ENCODE measurements at regions not wholly inside any gene's neighbourhood (a gene's known extent, or its start where the extent isn't known, plus 50 kb on each side); places are given as distances from the start of the nearest gene placed in this dataset.
"Not testable (repeated sequence)": the region's sequence is repeated elsewhere in the genome, so short reads cannot be mapped to it uniquely, and the experiment has no call there.

DNA sequence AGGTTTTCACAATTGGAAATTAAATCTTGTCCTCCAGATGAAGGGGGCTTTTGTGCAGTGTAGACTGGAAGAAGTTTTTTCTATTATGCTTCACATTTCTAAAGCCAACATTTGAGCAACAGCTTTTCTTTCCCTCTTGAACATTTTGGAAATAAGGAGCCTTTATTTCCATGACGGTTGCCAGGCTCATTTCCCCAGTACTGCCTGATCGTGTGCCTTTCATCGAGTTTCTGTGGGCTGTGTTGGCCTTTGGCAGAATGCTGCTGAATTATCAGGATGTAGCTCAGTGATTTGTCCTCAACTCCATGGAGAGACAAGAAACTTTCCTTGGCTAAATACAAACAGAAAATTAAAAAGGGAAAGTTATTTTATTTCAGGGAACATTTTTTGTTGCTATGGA lies 314.8 kb upstream of the LRRC3B start:
- no peaks in the 10 kb centered on the region for H3K4me1 ChIP-seq
- peaks cover 0 to 8% (median 0%) of the 10 kb centered on the region in 4 donors for H3K9me3 ChIP-seq
- no peaks in the 10 kb centered on the region for H3K27me3 ChIP-seq
- H3K36me3 ChIP-seq: no peaks in the 10 kb centered on the region
- no peak overlapping the region for H3K27ac ChIP-seq
- no peak for DNase-seq
- H3K4me3 ChIP-seq: no peak overlapping the region
- TF ChIP-seq, protein P1, sequence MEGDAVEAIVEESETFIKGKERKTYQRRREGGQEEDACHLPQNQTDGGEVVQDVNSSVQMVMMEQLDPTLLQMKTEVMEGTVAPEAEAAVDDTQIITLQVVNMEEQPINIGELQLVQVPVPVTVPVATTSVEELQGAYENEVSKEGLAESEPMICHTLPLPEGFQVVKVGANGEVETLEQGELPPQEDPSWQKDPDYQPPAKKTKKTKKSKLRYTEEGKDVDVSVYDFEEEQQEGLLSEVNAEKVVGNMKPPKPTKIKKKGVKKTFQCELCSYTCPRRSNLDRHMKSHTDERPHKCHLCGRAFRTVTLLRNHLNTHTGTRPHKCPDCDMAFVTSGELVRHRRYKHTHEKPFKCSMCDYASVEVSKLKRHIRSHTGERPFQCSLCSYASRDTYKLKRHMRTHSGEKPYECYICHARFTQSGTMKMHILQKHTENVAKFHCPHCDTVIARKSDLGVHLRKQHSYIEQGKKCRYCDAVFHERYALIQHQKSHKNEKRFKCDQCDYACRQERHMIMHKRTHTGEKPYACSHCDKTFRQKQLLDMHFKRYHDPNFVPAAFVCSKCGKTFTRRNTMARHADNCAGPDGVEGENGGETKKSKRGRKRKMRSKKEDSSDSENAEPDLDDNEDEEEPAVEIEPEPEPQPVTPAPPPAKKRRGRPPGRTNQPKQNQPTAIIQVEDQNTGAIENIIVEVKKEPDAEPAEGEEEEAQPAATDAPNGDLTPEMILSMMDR (IDR thresholded peaks at IDR 0.05): no peak
- TF ChIP-seq POLR2A (IDR thresholded peaks at IDR 0.05): no peak

DNA sequence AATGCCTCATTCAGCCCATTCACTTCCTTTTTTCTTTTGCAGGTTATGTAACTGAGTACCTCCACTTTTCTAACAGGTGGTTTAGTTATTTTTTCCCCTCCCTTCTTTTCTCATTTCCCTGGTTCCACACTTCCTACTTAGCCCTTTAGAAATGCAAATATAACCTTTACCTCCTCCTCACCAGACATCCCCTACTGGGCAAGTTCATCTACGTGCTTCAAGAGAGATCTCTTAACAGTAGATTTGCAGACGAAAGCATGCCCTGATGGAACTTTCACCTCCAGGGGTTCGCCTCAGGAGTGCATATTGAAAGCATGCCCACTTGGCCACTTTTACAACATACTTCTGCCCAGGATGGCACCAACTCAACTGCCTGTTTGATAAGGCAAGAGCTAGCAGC lies 314.1 kb upstream of the LRRC3B start:
- no peak for DNase-seq
- Histone ChIP-seq H3K4me1 (no peaks in the 10 kb centered on the region), H3K9me3 (peaks cover 0 to 8% (median 0%) of the 10 kb centered on the region in 4 donors), H3K4me3 (no peak overlapping the region), H3K36me3 (no peaks in the 10 kb centered on the region), H3K27me3 (no peaks in the 10 kb centered on the region), H3K27ac (no peak overlapping the region)
- TF ChIP-seq, protein P1 (IDR thresholded peaks at IDR 0.05): no peak
- TF ChIP-seq POLR2A (IDR thresholded peaks at IDR 0.05): no peak

GRCh38 chr3:26309536-26309935 lies 313.0 kb upstream of the LRRC3B start:
- not testable (repeated sequence) for H3K4me3 ChIP-seq, H3K9me3 ChIP-seq, H3K4me1 ChIP-seq, DNase-seq, H3K27ac ChIP-seq, H3K36me3 ChIP-seq, H3K27me3 ChIP-seq

GRCh38 chr3:26312816-26313215 lies 309.8 kb upstream of the LRRC3B start:
- H3K27ac ChIP-seq: no peak overlapping the region

GRCh38 chr3:26316472-26316871 lies 306.1 kb upstream of the LRRC3B start:
- H3K4me3 ChIP-seq: no peak overlapping the region
- H3K36me3 ChIP-seq: no peaks in the 10 kb centered on the region
- peaks cover 0 to 4% (median 0%) of the 10 kb centered on the region in 4 donors for H3K9me3 ChIP-seq
- no peak overlapping the region for H3K27ac ChIP-seq
- no peak for TF ChIP-seq POLR2A (IDR thresholded peaks at IDR 0.05)
- TF ChIP-seq, protein P1 (IDR thresholded peaks at IDR 0.05): no peak
- no peak for DNase-seq
- no peaks in the 10 kb centered on the region for H3K4me1 ChIP-seq
- no peaks in the 10 kb centered on the region for H3K27me3 ChIP-seq

More at GRCh38 chr3:26312816-26313215, 309.8 kb upstream of the LRRC3B start:
- TF ChIP-seq, protein P1 (IDR thresholded peaks at IDR 0.05): no peak
- no peak for TF ChIP-seq POLR2A (IDR thresholded peaks at IDR 0.05)
- Histone ChIP-seq H3K36me3 (no peaks in the 10 kb centered on the region), H3K4me3 (no peak overlapping the region), H3K9me3 (peaks cover 0 to 8% (median 0%) of the 10 kb centered on the region in 4 donors), H3K4me1 (no peaks in the 10 kb centered on the region), H3K27me3 (no peaks in the 10 kb centered on the region)
- DNase-seq: no peak

DNA sequence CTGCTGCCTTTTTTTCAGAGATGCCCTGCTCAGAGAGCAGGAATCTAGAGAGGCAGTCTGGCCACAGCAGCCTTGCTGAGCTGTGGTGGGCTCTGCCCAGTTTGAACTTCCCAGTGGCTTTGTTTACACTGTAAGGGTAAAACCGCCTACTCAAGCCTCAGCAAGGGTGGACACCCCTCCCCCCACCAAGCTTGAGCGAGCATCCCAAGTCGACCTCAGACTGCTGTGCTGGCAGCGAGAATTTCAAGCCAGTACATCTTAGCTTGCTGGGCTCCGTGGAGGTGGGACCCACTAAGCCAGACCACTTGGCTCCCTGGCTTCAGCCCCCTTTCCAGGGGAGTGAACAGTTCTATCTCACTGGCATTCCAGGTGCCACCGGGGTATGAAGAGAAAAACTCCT lies 298.8 kb upstream of the LRRC3B start:
- H3K27me3 ChIP-seq, H3K9me3 ChIP-seq, H3K4me1 ChIP-seq, DNase-seq, H3K4me3 ChIP-seq, H3K36me3 ChIP-seq, H3K27ac ChIP-seq: not testable (repeated sequence)

GRCh38 chr3:26340001-26340400 lies 282.6 kb upstream of the LRRC3B start:
- Histone ChIP-seq H3K36me3 (no peaks in the 10 kb centered on the region), H3K4me1 (no peaks in the 10 kb centered on the region), H3K27ac (no peak overlapping the region), H3K27me3 (no peaks in the 10 kb centered on the region), H3K9me3 (no peaks in the 10 kb centered on the region), H3K4me3 (no peak overlapping the region)
- TF ChIP-seq, protein P1 (IDR thresholded peaks at IDR 0.05): no peak
- TF ChIP-seq POLR2A (IDR thresholded peaks at IDR 0.05): no peak
- DNase-seq: no peak
